NOMO-1 (cell line): ENCODE measurements at regions not wholly inside any gene's neighbourhood (a gene's known extent, or its start where the extent isn't known, plus 50 kb on each side); places are given as distances from the start of the nearest gene placed in this dataset.

Source experiments
- DNase-seq, 2 experiments: peaks; one replicate each; lab custom pipeline; 2025; ENCODE audit not compliant: unreplicated experiment in 2 of 2; lab: John Stamatoyannopoulos, UW

DNA sequence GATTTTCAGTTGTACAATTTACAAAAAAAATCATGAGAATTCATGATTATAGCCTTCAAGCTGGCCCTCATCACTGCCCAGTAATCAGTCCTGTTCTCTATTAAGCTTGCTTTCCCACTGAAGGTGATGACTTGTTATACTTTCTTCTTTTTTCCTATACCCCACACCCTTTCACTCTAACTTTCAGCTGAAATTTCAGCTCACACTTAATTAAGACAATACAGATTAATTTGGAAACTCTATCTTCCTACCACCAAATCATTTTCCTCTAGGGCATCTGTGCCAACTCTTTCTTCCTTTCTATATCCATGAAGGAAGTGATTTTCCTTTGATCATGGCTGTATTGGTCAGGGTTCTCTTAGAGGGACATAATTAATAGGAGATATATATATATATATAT lies 449.9 kb downstream of the CD109 start:
- no peak for DNase-seq

DNA sequence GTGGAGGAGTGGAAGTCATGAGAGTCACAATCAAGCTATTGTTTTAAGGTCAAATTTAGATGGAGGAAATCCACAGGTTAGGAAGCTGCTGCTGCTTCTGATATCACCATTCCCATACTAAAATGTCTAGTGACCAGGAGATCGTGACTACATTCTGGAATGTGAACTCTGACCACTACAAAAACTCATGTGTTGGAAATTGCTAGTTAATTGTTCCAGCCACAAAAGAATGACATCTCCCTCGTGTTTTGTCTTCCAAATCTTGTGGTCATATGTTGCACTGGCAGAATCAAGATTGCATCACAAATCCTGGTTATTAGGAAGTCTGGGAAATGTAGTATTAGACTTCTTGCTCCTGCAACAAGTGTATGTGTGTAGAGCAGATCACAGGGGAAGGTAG lies 441.9 kb downstream of the CD109 start:
- no peak for DNase-seq

DNA sequence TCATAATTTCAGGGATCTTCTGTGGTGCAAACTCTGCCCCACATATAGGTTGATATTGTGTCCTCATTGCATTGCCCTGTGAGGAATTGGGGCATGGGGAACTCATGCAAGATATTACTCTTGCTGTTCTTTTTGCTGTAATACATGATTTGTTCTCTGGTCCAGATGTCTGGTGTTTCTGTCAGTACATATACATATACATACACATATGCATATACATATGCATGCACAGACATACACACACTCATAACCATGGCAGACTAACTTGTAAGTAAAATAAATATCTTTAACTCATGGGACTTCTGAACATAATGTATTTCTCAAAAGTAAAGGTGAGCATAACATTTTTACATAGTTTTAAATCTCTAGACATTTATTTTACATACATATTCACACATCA lies 438.3 kb downstream of the CD109 start:
- no peak for DNase-seq

DNA sequence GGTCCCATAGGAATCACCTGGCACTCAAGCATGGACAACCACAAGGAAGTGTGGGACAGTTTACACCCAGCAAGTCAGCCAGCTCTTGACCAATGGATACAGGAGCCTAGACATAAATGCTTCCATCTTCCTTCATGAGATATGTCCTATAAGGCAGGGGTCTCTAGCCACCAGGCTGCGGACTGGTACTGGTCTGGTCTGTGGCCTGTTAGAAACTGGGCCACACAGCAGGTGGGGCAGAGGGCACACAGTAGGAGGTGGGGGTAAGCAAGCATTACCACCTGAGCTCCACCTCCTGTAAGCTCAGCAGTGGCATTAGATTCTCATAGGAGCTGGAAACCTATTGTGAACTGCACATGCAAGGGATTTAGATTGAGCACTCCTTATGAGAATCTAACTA lies 437.1 kb downstream of the CD109 start:
- DNase-seq = no peak

DNA sequence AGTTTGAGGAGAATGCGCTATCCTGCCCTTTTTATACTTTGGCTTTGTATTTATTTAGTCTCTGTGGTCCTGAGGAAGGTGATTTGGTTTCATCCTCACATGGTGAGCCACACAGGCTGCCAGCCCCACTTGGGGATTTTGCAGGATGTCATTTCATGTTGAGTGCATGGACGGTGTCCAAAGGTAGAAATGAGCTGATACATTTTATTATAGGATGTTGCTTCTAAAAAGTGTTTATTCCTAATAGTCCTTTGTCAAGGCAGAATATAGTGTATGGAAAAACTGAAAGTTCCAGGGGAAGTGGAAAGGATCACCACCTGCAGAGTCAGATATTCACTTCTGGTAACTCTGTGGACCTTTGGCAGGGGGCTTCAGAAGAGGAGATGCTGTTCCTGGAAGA lies 434.6 kb downstream of the CD109 start:
- no peak for DNase-seq

DNA sequence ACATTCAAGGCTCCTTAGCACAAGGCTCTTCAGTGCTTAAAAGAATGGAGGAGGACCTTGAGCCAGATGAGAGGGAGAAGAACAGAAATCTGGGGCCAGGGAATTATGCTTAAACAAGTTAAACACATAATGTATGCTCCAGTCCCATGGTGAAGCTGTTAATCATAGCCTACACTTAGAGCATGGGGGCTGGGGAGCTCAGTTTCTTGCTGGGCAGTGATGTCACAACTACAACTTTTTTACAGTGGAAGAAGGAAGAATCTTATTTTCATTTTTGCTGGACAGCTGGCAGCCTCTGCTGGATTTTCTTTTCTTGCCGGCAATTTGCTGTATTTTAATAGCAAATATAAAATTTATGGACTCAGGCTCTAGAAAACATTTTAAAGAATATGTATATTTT lies 432.5 kb downstream of the CD109 start:
- DNase-seq = no peak

DNA sequence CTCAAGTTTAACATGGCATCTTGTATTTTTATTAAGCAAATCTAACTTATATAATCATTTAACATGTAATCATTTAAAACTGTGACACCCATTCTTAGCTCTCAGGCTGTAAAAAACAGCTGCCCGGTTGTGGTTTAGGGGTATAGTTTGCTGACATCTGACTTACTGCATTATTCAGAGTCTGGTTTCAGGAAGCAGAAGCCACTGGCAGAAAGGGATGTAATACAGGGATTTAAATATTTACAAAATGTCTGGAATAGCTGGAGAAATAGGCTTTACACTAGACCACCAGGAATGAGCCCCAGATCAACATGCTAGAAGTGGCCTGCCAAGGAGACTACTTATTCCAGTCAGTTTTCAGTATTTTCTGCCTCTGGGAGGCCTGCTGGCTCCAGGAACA lies 421.1 kb downstream of the CD109 start:
- no peak for DNase-seq

DNA sequence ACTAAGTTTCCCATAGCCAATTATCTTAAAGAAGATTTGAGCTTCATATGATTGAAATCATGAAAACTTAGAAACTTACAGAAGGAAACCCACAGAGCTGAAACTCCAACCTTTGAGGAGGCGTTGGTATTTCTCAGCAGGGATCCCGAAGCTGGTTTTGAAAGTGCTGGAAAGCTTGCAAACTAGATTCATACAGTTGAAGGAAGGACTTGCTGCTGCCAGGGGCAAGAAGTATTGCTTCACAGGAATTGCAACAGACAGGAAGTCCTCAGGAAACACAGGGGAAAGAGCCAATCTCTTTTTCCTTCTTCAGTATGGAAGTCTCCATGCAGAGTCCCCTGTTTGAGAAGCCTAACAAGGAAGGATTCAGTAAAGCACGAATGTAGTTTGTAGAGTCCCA lies 419.7 kb downstream of the CD109 start:
- no peak for DNase-seq

DNA sequence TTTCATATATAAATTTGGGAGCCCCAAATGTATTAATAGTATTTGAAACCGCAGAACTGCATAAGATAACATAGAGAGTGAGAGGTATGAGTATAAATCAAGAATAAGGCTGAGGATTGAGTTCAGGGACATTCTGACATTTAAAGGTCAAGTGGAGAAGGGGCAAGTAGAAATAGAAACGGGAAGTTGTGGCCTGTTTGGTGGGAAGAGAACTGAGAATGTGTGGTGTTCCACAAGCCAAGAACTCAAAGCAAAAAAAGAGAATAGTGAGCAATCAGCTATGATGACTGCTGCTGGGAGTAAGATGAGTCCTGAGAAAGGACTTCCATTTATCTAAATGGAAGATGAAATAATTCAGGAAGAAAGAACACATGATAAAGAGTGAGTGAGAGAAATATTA lies 418.4 kb downstream of the CD109 start:
- DNase-seq = peak in 1 of 2 experiments; percentile 30

DNA sequence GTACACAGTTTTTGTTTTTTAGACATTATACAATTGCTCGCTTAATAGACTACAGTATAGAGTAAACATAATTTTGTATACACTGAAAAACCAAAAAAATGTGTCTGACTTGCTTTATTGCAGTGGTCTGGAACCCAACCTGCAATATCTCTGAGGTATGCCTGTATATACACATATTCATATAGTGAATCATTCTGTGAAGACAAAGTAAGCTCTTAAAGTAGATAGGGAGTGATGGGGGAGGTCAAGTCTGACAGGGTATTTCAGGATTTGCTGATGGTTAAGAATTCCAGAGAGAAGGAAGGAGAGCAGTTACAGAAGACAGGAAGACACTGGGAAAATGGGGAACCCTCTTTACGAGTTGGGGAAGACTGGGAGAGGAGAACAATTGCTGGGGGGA lies 417.9 kb downstream of the CD109 start:
- no peak for DNase-seq

DNA sequence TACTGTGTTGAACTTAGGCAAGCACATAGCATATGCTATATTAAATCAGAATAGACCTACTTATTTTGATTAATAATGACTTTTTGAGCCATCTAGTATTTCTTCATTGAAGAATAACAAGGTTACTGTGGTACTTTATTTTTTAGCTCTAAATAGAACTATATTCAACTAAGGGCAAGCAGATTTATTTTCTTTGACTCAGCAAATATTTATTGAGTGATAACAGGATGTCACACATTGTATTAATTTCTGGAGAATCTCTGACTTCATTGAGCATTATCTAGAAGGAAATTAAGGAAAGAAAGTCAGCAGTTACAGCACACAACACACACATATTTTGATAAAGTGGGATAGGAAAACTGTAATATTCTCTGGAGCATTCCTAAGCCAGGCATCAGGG lies 407.4 kb downstream of the CD109 start:
- no peak for DNase-seq

DNA sequence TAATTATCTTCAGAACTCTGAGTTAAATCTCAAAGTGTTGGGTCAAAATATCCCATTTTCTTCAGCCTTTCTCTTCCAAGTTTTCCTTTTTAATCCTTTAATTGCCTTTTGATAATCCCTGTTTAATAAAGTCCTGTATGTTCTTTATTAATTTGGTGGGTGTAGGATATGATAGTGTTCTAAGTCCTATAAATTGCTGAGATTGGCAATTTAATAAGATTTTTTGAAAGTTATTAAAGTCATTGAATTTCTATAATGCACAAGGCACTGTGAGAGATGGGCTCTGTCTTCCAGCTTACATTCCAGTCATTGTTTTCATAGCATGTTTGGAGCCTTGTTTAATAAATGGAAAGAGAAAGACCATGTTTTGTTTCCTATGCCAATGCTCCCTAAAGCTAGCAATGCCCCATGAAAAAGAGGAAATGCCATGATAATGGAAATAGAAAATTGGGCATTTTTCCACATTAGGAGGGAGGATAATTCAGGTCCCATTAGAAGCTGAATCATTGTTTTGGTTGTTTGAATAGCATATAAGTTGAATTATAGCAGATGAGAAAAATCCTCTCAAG lies 404.8 kb downstream of the CD109 start:
- DNase-seq = no peak

DNA sequence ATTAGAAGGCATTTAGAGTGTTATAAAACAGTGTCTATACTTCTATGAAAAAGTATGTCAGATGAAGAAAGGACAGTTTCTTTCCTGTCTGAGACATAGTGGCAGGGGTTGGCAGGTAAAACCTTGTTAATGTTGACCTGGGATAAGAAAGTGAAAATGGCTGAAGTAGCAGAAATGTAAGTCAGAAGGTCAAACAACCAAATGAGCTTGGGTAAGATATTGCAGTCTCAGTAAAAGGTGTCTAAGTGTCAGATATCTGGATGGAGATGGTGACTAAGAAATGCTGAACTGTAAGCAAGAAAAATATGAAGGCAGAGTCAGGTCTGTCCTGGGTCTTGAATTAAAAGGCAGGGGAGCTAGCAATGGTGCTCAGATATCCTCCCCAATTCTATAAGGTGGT lies 400.3 kb downstream of the CD109 start:
- DNase-seq = no peak

DNA sequence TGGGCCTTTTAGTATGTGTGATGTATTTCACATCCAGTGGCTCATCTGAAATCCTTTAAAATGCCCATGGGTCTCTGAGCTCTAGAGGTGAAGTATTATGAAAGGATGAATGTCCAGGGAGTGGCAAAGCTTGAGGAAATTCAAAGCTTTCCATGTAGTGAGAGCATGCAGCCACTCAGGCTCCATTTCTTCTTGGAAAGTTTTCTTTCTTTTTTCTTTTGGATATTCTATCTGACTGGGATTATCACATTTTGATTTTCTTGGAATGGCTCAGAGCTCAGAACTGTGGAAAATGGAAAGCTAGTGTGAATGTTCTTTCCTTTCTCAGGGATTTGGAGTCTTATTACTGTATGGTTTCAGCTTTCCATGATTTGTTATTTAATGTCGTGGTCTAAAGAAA lies 397.4 kb downstream of the CD109 start:
- no peak for DNase-seq

DNA sequence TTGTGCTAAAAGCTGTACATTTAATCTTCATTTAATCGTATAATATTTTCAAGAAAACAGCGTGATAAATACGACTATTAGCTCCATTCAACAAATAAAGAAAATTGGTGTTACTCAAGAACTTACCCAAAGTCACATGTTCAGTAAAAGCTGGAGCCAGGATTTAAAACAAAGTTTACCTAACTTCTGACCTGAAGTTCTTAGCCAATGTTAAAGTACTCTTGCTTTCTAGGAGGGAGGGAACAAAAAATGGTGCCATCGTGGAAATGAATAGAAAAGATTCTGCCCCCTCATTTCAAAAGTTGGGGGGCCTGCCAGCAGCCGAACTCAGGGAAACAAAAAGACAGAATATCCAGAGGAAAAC lies 395.8 kb downstream of the CD109 start:
- DNase-seq = no peak

DNA sequence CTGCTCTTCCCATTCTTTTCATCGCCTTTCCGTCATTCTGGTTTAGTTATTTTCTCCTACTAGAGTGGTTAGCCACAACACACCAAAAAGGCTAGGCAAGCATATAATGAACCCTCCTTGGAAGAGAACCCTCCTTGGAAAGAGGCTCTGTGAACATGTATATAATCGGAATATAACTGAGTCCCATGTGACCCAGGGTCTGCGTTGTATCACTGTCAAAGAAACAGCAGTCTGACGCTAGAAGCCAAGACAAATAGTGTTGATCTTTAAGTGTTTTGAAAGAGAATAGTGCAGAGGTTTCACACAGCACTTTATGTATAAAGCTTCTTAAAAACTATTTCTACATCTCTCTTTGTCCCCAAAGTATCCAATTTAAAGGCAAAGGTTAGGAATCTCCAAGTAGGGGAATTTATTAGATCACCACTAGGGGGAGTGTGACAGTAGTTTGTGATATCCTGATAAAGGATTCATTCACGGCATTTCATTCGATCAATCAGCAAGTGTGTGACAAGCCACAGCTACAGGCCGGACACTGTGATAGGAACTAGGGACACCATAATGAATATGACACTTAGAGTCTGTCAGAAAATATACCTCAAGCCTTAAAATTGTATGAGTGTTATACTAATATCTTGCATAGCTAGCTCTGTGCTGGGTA lies 395.3 kb downstream of the CD109 start:
- peak in 1 of 2 experiments; percentile 4 for DNase-seq

DNA sequence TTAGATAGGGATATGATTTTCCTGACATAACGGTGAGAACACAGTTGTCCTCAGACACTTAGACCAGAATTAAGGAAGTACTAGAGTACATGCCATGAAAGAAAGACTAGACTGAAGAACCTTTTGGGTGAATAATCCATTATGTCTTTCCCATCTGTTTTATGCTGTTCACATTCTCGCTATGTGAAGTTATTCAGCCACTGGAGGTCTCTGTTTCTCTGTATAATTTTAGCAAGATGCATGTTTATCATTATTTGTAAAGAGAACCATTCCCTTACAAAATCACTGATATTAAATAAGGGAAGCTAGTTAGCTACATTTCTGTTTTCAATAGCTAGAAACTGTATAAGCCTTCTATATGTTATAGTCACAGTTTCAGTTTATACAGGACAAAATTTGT lies 391.9 kb downstream of the CD109 start:
- DNase-seq = no peak

DNA sequence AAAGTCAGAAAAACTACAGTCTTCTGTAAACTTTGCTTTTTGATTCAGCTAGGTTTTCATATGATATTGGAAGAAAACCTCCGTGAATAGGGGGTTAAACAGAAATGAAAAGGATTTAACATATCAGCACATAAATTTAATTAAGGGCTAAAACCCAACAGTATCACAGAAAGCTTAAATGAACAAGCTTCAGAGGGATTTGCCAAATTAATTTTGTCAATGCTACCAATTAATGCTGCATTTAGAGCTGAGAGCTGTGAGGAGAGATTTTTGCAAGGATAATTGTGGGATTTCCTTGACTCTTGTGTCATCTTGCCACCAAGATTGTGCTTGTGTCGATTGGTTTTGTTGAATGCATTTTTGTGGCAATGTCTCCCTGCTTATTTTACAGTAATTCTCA lies 379.9 kb downstream of the CD109 start:
- DNase-seq = no peak

DNA sequence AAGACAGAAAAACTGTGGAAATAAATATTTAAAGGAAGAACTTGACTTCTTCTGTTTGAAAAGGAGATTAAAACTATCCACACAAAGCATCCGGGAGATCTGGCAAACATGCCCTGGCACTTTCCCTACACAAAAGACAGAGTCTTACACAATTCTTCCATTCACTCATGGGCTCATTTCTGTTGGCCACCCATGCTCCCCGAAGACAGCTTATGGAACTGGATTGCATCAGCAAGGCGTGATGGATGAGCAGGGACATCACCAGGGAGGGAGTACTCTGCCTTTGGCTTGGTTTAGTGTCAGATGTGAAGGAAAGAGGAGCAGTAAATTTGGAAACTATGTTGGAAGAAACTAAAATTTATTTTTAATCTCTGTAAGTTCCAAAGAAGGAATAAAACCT lies 379.3 kb downstream of the CD109 start:
- DNase-seq = no peak

DNA sequence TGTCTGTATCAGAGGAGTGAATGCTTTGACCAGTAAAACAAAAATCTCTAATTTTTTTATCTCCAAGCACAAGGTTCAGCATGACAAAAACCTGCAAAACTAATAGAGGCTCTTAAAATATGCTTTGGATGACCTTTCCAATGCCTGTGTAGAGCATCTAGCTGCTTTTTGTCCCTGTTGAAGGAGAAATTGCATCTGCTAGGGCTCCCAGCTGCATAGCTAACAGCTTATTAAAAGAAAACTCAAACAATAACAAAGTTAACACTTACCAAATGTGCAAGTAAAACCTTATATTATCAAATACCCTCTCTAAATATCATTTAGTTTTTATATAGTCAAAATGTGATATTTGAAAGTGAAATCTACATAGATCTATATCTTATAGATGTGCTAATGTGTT lies 378.6 kb downstream of the CD109 start:
- DNase-seq = no peak

DNA sequence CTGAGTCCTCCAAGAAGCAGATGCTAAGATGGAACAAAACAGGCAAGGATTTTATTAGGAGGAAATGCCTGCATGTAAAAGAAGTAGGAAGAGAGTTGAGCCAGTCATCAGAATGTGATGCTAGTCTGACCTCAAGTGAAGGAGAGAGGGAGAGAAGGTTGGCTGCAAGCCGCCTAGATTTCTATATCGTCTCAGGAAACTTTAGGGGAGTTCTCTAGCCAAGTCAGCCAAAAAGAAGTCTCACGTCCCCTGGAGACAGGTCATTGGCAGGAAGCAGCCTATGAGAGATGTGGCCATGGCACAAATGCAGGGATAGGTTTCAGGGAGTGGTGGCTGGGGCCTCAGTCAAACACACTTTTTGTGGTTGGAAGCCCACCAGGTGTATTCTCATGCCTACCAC lies 378.0 kb downstream of the CD109 start:
- no peak for DNase-seq

DNA sequence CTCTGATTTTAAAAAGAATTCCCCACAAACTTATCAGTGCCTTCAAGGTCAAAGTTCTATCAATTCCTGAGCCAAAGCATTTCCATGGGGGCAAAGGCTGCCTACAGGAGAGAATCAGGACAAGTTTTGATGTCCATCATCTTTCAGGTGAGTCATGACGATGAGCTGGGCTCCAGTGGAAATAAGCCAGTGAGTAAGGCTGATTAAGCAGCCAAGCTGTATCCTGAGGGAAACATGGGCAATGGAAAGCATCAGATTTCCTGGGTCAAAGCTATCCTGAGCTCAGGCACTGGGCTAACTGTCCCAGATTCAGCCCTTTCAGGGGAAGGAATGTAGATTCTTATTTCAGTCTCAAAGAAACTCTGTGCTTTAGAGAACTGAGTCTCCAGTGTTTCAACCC lies 377.4 kb downstream of the CD109 start:
- no peak for DNase-seq

DNA sequence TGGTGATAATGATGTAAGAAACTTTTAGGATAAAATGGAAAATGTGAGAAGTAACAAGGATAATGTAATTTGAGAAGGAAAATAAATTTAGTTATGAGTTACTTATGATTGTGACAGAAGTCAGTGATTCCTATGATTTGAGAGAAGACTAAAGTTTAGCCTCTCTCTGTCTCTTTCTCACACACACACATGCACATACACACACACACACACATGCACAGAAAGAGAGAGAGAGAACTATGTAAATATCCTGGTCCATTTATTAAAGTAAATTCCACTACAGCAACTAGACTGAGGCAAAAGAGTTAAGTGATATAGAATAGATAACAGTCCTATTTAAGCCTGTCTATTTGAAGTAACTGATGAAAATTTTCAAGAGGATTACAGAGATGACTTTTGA lies 375.2 kb downstream of the CD109 start:
- DNase-seq = no peak
